Sigmoid colon (tissue), 4 donors: ENCODE measurements at regions not wholly inside any gene's neighbourhood (a gene's known extent, or its start where the extent isn't known, plus 50 kb on each side); places are given as distances from the start of the nearest gene placed in this dataset.

Experiments
- CTCF ChIP-seq, 4 experiments: fragments of 450-650 bp in 3 of 4; fragments of 200-600 bp in 1 of 4; IDR thresholded peaks; one replicate each; pipeline ENCODE4 v1.5.1; 2016 to 2019; ENCODE audit warnings: antibody characterized with exemption in 4 of 4, mild to moderate bottlenecking in 3 of 4, moderate library complexity in 2 of 4
- EP300 ChIP-seq, 4 donors: sonication (generic); formaldehyde crosslinking; IDR thresholded peaks; one replicate each; pipeline ENCODE4 v1.6.1; 2017; ENCODE audit warnings: antibody characterized with exemption in 4 of 4
- POLR2A ChIP-seq, 2 donors: fragments of 450-650 bp; IDR thresholded peaks; one replicate each; pipeline ENCODE4 v1.6.1; 2016; ENCODE audit warnings: antibody characterized with exemption in 2 of 2, mild to moderate bottlenecking in 2 of 2, moderate library complexity in 2 of 2
- POLR2AphosphoS5 ChIP-seq, 4 donors: sonication (generic); formaldehyde crosslinking; IDR thresholded peaks; one replicate each; pipeline ENCODE4 v1.6.1; 2017; ENCODE audit warnings: antibody characterized with exemption in 4 of 4

- TF ChIP-seq CTCF (IDR thresholded peaks at IDR 0.05) = no peak
- TF ChIP-seq EP300 (IDR thresholded peaks at IDR 0.05) = no peak
- no peak for TF ChIP-seq POLR2A (IDR thresholded peaks at IDR 0.05)
- TF ChIP-seq POLR2AphosphoS5 (IDR thresholded peaks at IDR 0.05) = no peak
These were observed 116.9 kb downstream of the BDH1 start for GRCh38 chr3:197438906-197439305.
